BLaER1 (cell line): ENCODE measurements at regions not wholly inside any gene's neighbourhood (a gene's known extent, or its start where the extent isn't known, plus 50 kb on each side); places are given as distances from the start of the nearest gene placed in this dataset.
"Not testable (repeated sequence)": the region's sequence is repeated elsewhere in the genome, so short reads cannot be mapped to it uniquely, and the experiment has no call there.

Experiments used
- H3K27ac ChIP-seq: shearing (Covaris generic); formaldehyde crosslinking; 2 replicates; pipeline ENCODE4 v1.8.1; 2022
- H3K27me3 ChIP-seq: shearing (Covaris generic); formaldehyde crosslinking; 2 replicates; pipeline ENCODE4 v1.8.1; 2022
- H3K36me3 ChIP-seq: shearing (Covaris generic); formaldehyde crosslinking; 2 replicates; pipeline ENCODE4 v1.8.1; 2022
- H3K4me1 ChIP-seq: shearing (Covaris generic); formaldehyde crosslinking; 2 replicates; pipeline ENCODE4 v1.8.1; 2022
- H3K4me2 ChIP-seq: shearing (Covaris generic); formaldehyde crosslinking; 2 replicates; pipeline ENCODE4 v1.8.1; 2022
- H3K4me3 ChIP-seq: shearing (Covaris generic); formaldehyde crosslinking; 2 replicates; pipeline ENCODE4 v1.8.1; 2022
- H3K9ac ChIP-seq: shearing (Covaris generic); formaldehyde crosslinking; 2 replicates; pipeline ENCODE4 v1.8.1; 2022
- H3K9me3 ChIP-seq: shearing (Covaris generic); formaldehyde crosslinking; 2 replicates; pipeline ENCODE4 v1.8.1; 2022
- H4K20me1 ChIP-seq: shearing (Covaris generic); formaldehyde crosslinking; 2 replicates; pipeline ENCODE4 v1.8.1; 2022
- Cebpa-rat ChIP-seq: shearing (Covaris generic); IDR thresholded peaks from 2 replicates; pipeline ENCODE4 v1.8.1; 2022

DNA sequence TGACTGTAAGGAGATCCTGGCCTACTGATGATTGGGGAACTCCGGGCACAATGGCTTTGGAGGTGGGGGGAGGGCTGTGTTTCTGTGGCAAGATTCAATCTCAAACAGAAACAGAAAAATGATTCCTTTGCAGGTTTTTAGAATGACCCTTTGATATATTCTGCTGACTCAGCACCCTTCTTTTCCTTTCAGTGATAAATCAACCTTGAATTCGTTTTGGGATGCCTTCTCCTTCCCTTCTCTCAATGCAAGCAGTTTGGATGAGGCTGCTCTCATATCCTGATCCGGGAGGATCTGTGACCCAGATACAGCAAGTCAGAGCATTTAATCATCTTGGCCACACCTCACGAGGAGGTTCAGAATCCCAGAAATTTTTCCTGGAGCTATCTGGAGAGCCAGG lies 156.1 kb upstream of the PRICKLE2 start:
- no peaks in the 10 kb centered on the region for H3K36me3 ChIP-seq
- H3K9ac ChIP-seq: no peak overlapping the region
- H3K27ac ChIP-seq: no peak overlapping the region
- H4K20me1 ChIP-seq: no peaks in the 10 kb centered on the region
- H3K4me2 ChIP-seq: no peak overlapping the region
- no peaks in the 10 kb centered on the region for H3K27me3 ChIP-seq
- no peak overlapping the region for H3K4me3 ChIP-seq
- no peak for TF ChIP-seq Cebpa-rat
- H3K9me3 ChIP-seq: no peaks in the 10 kb centered on the region
- H3K4me1 ChIP-seq: no peaks in the 10 kb centered on the region

DNA sequence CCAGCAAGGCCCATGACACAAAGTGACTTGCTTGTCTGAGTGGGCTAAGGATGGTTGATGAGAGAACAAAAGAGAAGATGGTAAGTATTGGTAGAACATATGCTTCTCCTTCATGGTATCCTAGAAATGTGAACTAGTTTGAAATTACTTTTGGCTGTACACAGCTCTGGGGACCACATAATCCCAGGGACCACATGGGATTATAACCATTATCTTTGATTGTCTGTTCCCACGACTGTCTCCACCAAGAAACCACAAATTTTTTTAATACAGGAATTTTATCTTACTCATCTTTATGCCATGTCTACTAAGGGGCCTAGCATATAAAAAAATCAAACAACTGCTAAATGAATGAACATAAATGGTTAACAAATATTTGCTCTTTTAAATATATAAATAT lies 155.3 kb upstream of the PRICKLE2 start:
- H3K4me3 ChIP-seq: no peak overlapping the region
- H3K27ac ChIP-seq: no peak overlapping the region
- H3K9me3 ChIP-seq: peaks cover 8% of the 10 kb centered on the region
- TF ChIP-seq Cebpa-rat: no peak
- no peak overlapping the region for H3K9ac ChIP-seq
- H3K4me2 ChIP-seq: no peak overlapping the region
- H3K4me1 ChIP-seq: no peaks in the 10 kb centered on the region
- no peaks in the 10 kb centered on the region for H3K36me3 ChIP-seq
- no peaks in the 10 kb centered on the region for H3K27me3 ChIP-seq
- H4K20me1 ChIP-seq: no peaks in the 10 kb centered on the region

DNA sequence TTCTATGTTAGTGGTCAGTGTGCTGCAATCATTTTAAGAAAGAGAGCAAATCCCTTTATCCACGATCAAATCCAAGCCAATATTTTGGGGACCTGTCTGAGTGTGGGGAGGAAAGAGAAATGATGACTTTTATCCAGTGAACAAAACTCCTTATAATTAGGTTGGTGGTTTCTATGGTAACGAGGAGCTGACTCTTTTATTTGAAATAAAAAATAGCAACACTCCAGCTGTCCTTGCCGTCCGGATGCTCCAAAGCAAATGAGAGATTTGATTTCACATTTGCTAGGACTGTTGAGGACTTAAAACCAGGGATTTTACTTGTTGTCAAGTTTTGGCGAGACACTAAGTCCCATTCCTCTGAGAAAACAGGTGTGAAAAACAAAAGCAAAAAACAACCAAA lies 154.0 kb upstream of the PRICKLE2 start:
- H3K9me3 ChIP-seq: peaks cover 10% of the 10 kb centered on the region
- H3K9ac ChIP-seq: no peak overlapping the region
- no peak overlapping the region for H3K4me2 ChIP-seq
- no peaks in the 10 kb centered on the region for H4K20me1 ChIP-seq
- no peaks in the 10 kb centered on the region for H3K36me3 ChIP-seq
- no peaks in the 10 kb centered on the region for H3K4me1 ChIP-seq
- H3K27ac ChIP-seq: no peak overlapping the region
- H3K4me3 ChIP-seq: no peak overlapping the region
- TF ChIP-seq Cebpa-rat: no peak
- no peaks in the 10 kb centered on the region for H3K27me3 ChIP-seq

DNA sequence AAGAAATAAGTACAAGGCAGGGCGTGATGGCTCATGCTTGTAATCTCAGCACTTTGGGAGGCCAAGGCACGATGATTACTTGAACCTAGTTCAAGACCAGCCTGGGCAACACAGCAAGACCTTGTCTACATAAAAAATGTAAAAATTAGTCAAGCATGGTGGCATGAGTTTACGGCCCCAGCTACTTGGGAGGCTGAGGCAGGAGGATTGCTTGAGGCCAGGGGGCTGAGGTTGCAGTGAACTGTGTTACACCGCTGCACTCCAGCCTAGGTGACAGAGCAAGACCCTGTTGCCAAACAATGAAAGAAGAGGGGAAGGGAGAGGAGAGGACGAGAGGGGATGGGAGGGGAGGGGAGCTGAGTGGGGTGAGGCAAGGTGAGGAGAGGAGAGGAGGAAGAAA lies 152.7 kb upstream of the PRICKLE2 start:
- H3K36me3 ChIP-seq: no peaks in the 10 kb centered on the region
- no peak overlapping the region for H3K27ac ChIP-seq
- no peak for TF ChIP-seq Cebpa-rat
- peaks cover 10% of the 10 kb centered on the region for H3K9me3 ChIP-seq
- H3K4me1 ChIP-seq: no peaks in the 10 kb centered on the region
- no peaks in the 10 kb centered on the region for H3K27me3 ChIP-seq
- no peak overlapping the region for H3K4me3 ChIP-seq
- no peak overlapping the region for H3K9ac ChIP-seq
- no peak overlapping the region for H3K4me2 ChIP-seq
- H4K20me1 ChIP-seq: no peaks in the 10 kb centered on the region

DNA sequence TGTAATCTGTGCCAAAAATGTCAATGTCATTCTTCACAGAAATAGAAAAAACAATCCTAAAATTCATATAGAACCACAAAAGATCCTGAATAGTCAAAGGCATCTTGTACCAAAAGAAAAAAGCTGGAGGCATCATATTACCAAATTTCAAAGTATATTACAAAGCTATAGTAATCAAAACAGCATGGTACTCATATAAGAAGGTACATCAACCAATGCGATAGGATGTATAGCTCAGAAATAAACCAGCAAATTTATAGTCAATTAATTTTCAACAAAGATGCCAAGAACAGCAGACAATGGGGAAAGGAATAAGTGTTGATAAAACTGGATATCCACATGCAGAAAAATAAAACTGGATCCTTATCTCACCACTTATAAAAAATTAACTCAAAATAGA lies 150.5 kb upstream of the PRICKLE2 start:
- Histone ChIP-seq H3K27me3 (no peaks in the 10 kb centered on the region), H3K9me3 (peaks cover 17% of the 10 kb centered on the region), H3K4me3 (no peak overlapping the region), H3K4me2 (no peak overlapping the region), H3K9ac (no peak overlapping the region), H4K20me1 (no peaks in the 10 kb centered on the region), H3K27ac (no peak overlapping the region), H3K36me3 (no peaks in the 10 kb centered on the region), H3K4me1 (no peaks in the 10 kb centered on the region)
- no peak for TF ChIP-seq Cebpa-rat

DNA sequence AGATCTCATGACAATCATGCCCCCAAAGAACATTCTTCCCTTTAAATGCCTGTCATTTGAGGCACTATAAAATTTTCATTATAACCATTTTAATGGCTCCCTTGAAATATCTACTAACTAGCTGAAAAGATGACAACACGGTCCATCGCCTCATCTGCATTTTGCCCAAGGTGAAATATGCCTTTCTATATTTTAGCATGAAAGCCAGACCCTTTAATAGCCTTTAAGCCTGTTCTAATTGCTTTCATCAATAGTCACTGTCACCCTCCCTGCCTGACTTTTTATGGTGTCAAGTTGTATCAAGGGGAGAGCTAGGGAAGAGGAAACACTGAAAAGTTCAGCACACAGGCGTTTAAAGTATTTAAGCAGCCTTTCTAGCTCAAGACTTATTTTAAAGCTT lies 144.1 kb upstream of the PRICKLE2 start:
- Histone ChIP-seq H3K4me3 (no peak overlapping the region), H3K4me1 (no peaks in the 10 kb centered on the region), H3K9me3 (peaks cover 7% of the 10 kb centered on the region)

DNA sequence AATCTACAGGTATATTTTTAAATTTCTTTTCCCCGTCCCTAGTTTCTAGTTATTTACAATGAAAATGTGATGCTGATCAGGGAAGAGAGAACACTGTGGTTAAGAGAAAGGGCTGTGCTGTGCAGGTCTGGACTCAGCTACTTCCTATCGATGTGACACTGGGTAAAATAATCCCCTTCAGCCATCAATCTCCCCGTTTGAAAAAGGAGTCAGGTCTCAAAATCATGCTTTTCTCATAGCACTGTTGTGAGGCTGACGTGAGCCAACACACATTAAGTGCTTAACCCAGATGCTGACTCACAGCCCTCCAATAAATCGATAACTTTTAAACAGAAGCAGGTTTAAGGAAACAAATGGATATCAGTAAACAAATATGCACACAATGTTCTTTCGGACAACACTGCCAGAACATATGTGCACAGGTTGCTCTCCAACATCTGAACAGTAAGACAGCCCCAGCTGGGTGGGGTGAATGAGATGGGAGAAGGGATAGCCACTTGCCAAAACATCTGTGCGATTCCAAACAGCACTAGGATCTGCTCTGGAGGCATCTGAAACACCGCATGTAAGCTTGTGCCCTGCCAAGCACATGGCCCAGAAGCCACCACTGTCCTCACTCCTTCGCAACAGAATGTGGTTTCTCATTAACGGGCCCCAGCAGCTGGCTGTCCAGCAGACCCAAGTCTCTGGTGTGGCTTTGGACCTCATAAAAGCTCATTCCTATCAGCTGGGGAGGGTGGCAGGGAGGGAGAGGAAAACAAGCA lies 143.2 kb upstream of the PRICKLE2 start:
- Histone ChIP-seq H3K4me1 (no peaks in the 10 kb centered on the region), H3K9ac (no peak overlapping the region), H3K4me2 (no peak overlapping the region), H3K27ac (no peak overlapping the region), H3K36me3 (no peaks in the 10 kb centered on the region), H4K20me1 (no peaks in the 10 kb centered on the region), H3K4me3 (no peak overlapping the region), H3K27me3 (no peaks in the 10 kb centered on the region), H3K9me3 (peaks cover 7% of the 10 kb centered on the region)
- TF ChIP-seq Cebpa-rat: no peak

More for the DNA sequence above, 144.1 kb upstream of the PRICKLE2 start:
- Histone ChIP-seq H3K9ac (no peak overlapping the region), H4K20me1 (no peaks in the 10 kb centered on the region), H3K4me2 (no peak overlapping the region), H3K27ac (no peak overlapping the region), H3K27me3 (no peaks in the 10 kb centered on the region), H3K36me3 (no peaks in the 10 kb centered on the region)
- TF ChIP-seq Cebpa-rat: no peak

DNA sequence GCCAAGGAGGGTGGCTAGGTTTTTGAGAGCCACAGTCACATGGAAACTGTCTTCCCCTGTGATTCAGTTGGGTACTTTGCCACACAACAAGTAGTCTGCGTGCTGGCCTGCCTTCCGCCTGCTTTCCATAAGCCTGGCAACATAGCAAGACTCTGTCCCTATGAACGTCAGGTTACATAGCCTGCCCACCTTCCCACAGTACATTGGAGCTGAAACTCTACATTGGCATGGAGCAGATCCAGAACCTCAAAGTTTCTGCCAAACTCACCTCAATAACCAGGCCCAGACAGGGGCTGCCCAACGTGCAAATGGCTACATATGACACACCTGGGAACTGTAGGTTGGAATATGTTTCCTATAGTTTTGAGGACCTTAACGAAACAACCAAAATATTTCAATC lies 140.6 kb upstream of the PRICKLE2 start:
- Histone ChIP-seq H3K4me3 (no peak overlapping the region), H3K4me2 (no peak overlapping the region), H3K9me3 (no peaks in the 10 kb centered on the region), H3K9ac (no peak overlapping the region), H3K27me3 (no peaks in the 10 kb centered on the region), H3K36me3 (no peaks in the 10 kb centered on the region), H3K27ac (no peak overlapping the region), H3K4me1 (no peaks in the 10 kb centered on the region), H4K20me1 (no peaks in the 10 kb centered on the region)
- TF ChIP-seq Cebpa-rat: no peak

DNA sequence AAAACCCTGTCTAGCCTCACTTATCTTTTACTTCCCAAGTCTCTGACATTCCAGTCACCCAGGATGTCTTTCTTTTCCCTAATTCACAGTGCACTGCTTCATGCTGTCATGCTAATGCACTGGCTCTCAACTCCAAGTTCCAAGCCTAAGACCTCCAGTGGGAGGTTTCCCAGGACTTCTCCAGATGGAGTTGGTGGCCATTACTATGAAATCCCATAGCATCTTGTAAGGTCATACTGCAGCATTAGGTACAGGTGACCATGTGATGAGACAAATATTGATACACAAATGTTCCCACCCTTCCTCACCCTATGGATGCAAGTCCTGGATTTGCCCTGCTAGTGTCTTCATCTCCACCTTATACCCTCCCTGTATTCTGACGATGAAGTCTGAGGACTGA lies 138.6 kb upstream of the PRICKLE2 start:
- no peak overlapping the region for H3K9ac ChIP-seq
- no peaks in the 10 kb centered on the region for H3K27me3 ChIP-seq
- TF ChIP-seq Cebpa-rat: no peak
- no peaks in the 10 kb centered on the region for H3K36me3 ChIP-seq
- no peaks in the 10 kb centered on the region for H4K20me1 ChIP-seq
- H3K27ac ChIP-seq: no peak overlapping the region
- H3K4me1 ChIP-seq: no peaks in the 10 kb centered on the region
- no peaks in the 10 kb centered on the region for H3K9me3 ChIP-seq
- H3K4me3 ChIP-seq: no peak overlapping the region
- no peak overlapping the region for H3K4me2 ChIP-seq

DNA sequence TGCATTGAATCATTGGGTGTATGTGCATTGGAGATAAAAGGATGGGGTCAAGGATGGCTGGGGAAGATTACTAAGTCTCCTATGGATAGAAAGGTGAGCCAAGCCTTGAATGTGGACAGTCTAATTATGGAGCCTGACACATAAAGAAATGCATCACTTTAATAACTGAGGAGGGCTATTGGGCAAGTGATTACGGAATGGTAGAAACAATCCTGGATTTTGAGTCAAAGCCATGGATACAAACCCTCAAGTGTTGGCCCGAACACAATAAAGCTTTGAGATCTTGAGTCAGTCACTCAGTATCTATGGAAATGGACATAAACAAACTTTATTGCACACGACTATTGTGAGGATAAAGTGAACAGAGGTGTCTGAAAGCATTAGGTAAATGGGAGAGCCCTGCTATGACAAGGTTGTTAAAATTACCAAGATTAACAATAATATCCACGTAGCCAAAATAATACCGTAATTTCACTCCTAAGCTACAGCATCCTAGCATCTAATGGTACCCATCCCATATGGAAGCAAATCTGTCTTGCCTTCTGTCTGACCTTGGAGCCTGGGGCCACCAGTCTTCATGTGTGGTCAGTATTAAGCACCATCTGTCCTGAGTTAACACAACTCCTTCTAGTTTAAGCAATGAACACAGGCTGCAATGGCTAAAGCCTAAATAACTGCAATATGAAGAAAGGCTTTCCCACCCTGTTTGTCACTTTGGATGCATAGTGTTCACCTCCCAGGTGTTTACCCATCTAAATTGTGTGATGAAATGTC lies 136.9 kb upstream of the PRICKLE2 start:
- no peak overlapping the region for H3K4me2 ChIP-seq
- no peak overlapping the region for H3K27ac ChIP-seq
- TF ChIP-seq Cebpa-rat: no peak
- H4K20me1 ChIP-seq: no peaks in the 10 kb centered on the region
- H3K9me3 ChIP-seq: no peaks in the 10 kb centered on the region
- no peak overlapping the region for H3K4me3 ChIP-seq
- H3K27me3 ChIP-seq: no peaks in the 10 kb centered on the region
- no peak overlapping the region for H3K9ac ChIP-seq
- no peaks in the 10 kb centered on the region for H3K4me1 ChIP-seq
- no peaks in the 10 kb centered on the region for H3K36me3 ChIP-seq

DNA sequence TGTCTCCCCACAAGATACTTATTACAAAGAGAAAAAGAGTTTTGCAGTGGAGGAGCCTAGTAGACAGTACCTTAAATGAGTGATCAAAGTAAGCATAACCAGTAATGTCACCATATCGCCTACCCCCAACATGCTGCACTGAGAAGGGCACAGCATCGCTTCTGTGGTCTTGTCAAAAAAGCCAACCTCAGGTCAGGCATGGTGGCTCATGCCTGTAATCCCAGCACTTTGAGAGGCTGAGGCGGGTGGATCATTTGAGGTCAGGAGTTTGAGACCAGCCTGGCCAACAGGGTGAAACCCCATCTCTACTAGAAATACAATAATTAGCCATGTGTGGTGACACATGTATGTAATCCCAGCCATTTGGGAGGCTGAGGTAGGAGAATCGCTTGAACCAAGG lies 135.8 kb upstream of the PRICKLE2 start:
- H3K9me3 ChIP-seq, H4K20me1 ChIP-seq, H3K4me1 ChIP-seq, H3K27me3 ChIP-seq, H3K4me2 ChIP-seq, H3K9ac ChIP-seq, H3K27ac ChIP-seq, H3K4me3 ChIP-seq, H3K36me3 ChIP-seq: not testable (repeated sequence)
